ENCODE measurements at regions not wholly inside any gene's neighbourhood (a gene's known extent, or its start where the extent isn't known, plus 50 kb on each side); places are given as distances from the start of the nearest gene placed in this dataset.

DNA sequence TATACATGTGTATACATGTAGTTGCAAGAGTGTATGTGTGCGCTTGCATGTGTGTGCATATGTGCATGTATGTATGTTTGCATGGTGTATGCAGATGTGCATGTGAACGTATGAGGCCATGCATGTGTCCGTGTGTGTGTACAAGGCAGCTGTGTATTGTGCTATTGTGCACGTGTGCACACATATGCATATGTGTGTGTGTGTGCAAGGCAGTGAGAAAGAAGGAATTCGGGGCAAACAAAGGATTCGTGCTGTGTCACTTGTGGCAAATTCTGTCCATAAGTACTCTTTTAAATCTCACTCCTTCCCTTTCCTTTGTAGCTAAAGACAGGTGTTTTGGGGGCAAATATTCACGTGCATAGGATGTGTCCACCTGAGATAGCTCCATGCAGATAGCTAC, 227.1 kb downstream of the VRK1 start:
- TF ChIP-seq ZNF274 (IDR thresholded peaks at IDR 0.05; ENCODE audit: low read depth, low read length) (no peak), YY1 (IDR thresholded peaks at IDR 0.05; ENCODE audit: insufficient read depth, insufficient read length) (no peak)
